ENCODE measurements at regions not wholly inside any gene's neighbourhood (a gene's known extent, or its start where the extent isn't known, plus 50 kb on each side); places are given as distances from the start of the nearest gene placed in this dataset.

DNA sequence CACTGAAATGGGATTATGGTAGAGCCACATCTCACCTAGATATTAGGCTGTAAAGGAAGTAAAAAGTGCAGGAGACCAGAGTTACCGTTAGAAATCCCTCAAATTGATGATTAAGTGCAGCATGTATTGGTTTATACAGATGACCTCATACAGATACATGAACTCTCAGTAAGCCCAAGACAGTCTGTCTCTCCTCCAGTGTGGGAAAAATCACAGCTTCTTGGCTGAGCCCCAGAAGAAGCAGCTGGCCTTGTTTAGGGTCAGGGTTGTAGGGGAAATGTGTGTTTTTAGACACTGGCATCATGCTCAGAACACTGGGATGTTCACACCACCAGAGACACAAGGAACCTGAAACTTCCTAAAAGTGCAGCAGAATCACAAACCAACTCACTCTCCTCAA is 135.9 kb downstream of the KATNIP start:
- WGBS: 89% methylated on average over 1 of the region's 1 CpG
- no peaks in the 10 kb centered on the region for H3K9me3 ChIP-seq (ENCODE audit: insufficient read depth, low read depth, low read length)
- no peaks in the 10 kb centered on the region for H3K27me3 ChIP-seq (ENCODE audit: insufficient read depth, low read length)
- no peak overlapping the region for H3K4me3 ChIP-seq (ENCODE audit: low read length)
- no peak overlapping the region for H3K27ac ChIP-seq (ENCODE audit: low read depth, low read length)
- no peaks in the 10 kb centered on the region for H3K4me1 ChIP-seq (ENCODE audit: insufficient read depth, low read length)
- no peak overlapping the region for H3K9ac ChIP-seq (ENCODE audit: low read depth, low read length)
- H3K36me3 ChIP-seq (ENCODE audit: insufficient read depth, low read length): peaks cover 21% of the 10 kb centered on the region

DNA sequence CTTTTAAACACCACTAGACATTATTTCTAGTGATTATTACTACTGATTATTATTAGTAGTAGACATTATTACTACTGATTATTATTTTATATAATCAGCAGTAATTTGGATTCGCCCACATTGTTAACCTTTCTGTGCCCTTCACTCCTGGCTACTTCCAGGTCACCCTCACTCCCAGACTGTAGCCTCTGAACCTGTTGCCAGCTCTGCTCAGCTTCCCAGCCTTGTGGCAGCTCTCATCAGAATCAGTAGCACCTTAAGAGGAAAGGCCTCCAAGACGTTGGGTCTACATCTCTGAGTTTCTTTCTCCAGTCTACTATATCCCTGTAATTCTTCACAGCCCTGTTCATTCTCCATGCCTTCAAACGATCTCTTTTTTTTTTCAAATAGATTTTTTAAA is 137.0 kb downstream of the KATNIP start:
- WGBS: 85% methylated on average over 2 of the region's 3 CpGs
- H3K9ac ChIP-seq (ENCODE audit: low read depth, low read length): no peak overlapping the region
- H3K4me1 ChIP-seq (ENCODE audit: insufficient read depth, low read length): no peaks in the 10 kb centered on the region
- no peak overlapping the region for H3K4me3 ChIP-seq (ENCODE audit: low read length)
- H3K27ac ChIP-seq (ENCODE audit: low read depth, low read length): no peak overlapping the region
- H3K27me3 ChIP-seq (ENCODE audit: insufficient read depth, low read length): no peaks in the 10 kb centered on the region
- H3K9me3 ChIP-seq (ENCODE audit: insufficient read depth, low read depth, low read length): no peaks in the 10 kb centered on the region
- peaks cover 13% of the 10 kb centered on the region for H3K36me3 ChIP-seq (ENCODE audit: insufficient read depth, low read length)

GRCh38 chr16:27687605-27688004 is 137.7 kb downstream of the KATNIP start:
- 88% methylated on average over 2 of the region's 2 CpGs for WGBS
- H3K36me3 ChIP-seq (ENCODE audit: insufficient read depth, low read length): 0 out of 2 replicates have a peak, but pooled peaks cover 8% of the 10 kb centered on the region
- no peak overlapping the region for H3K4me3 ChIP-seq (ENCODE audit: low read length)
- H3K9ac ChIP-seq (ENCODE audit: low read depth, low read length): no peak overlapping the region
- H3K27ac ChIP-seq (ENCODE audit: low read depth, low read length): no peak overlapping the region
- H3K4me1 ChIP-seq (ENCODE audit: insufficient read depth, low read length): no peaks in the 10 kb centered on the region
- no peaks in the 10 kb centered on the region for H3K9me3 ChIP-seq (ENCODE audit: insufficient read depth, low read depth, low read length)
- H3K27me3 ChIP-seq (ENCODE audit: insufficient read depth, low read length): no peaks in the 10 kb centered on the region

- WGBS: 92% methylated on average over 5 of the region's 5 CpGs
- Histone ChIP-seq H3K4me3 (ENCODE audit: low read length) (no peak overlapping the region), H3K27ac (ENCODE audit: low read depth, low read length) (no peak overlapping the region), H3K9me3 (ENCODE audit: insufficient read depth, low read depth, low read length) (no peaks in the 10 kb centered on the region), H3K4me1 (ENCODE audit: insufficient read depth, low read length) (no peaks in the 10 kb centered on the region), H3K27me3 (ENCODE audit: insufficient read depth, low read length) (no peaks in the 10 kb centered on the region), H3K9ac (ENCODE audit: low read depth, low read length) (no peak overlapping the region), H3K36me3 (ENCODE audit: insufficient read depth, low read length) (0 out of 2 replicates have a peak, but pooled peaks cover 3% of the 10 kb centered on the region)
These were observed 139.8 kb downstream of the KATNIP start for GRCh38 chr16:27689711-27690110.

DNA sequence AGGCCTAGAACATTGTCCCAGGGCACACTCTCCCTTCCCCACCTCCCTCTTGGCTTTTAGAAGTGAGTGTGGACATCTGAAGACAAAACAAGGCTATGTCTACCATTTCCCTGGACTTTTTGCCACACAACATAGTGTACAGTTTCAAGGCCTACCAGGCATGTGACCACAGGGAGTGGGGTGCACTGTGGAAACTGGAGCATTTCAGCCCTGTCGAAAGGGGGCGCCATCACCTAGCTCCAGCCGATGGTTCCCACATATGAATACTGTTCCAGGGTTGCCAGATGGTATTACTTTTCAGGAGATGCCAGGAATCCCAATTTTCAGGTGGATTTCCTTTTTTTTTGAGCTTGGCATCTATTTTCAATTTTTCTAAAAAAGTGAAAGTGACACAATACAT is 140.7 kb downstream of the KATNIP start:
- no peak overlapping the region for H3K27ac ChIP-seq (ENCODE audit: low read depth, low read length)
- 57% methylated on average over 3 of the region's 3 CpGs for WGBS

GRCh38 chr16:27691721-27692120 is 141.8 kb downstream of the KATNIP start:
- WGBS: 94% methylated on average over 4 of the region's 4 CpGs
- no peak overlapping the region for H3K4me3 ChIP-seq (ENCODE audit: low read length)
- H3K9me3 ChIP-seq (ENCODE audit: insufficient read depth, low read depth, low read length): no peaks in the 10 kb centered on the region
- no peaks in the 10 kb centered on the region for H3K36me3 ChIP-seq (ENCODE audit: insufficient read depth, low read length)
- no peak overlapping the region for H3K9ac ChIP-seq (ENCODE audit: low read depth, low read length)
- no peaks in the 10 kb centered on the region for H3K4me1 ChIP-seq (ENCODE audit: insufficient read depth, low read length)
- no peaks in the 10 kb centered on the region for H3K27me3 ChIP-seq (ENCODE audit: insufficient read depth, low read length)
- H3K27ac ChIP-seq (ENCODE audit: low read depth, low read length): no peak overlapping the region

More for the DNA sequence above, 140.7 kb downstream of the KATNIP start:
- H3K4me1 ChIP-seq (ENCODE audit: insufficient read depth, low read length): no peaks in the 10 kb centered on the region
- 0 out of 2 replicates have a peak, but pooled peaks cover 3% of the 10 kb centered on the region for H3K36me3 ChIP-seq (ENCODE audit: insufficient read depth, low read length)
- no peaks in the 10 kb centered on the region for H3K27me3 ChIP-seq (ENCODE audit: insufficient read depth, low read length)
- H3K9me3 ChIP-seq (ENCODE audit: insufficient read depth, low read depth, low read length): no peaks in the 10 kb centered on the region
- H3K4me3 ChIP-seq (ENCODE audit: low read length): no peak overlapping the region
- no peak overlapping the region for H3K9ac ChIP-seq (ENCODE audit: low read depth, low read length)

DNA sequence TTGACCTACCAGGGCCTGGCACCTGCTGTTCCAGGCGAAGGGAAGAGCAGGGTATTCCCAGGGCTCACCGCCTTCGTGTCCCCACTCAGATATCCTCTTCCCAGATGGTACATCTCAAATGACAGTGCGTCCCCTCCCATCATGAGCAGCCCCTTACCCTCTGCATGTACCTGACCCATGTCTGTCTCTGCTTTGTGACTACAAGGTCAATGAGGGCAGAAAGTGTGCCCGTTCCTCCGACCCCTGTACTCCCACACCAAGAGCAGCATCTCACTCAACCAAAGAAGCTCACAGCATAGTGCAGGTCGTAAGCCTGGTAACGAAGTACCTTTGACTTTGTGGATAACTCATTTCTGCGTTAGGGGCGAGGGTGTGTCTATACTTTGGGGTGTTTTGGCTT is 142.6 kb downstream of the KATNIP start:
- 93% methylated on average over 10 of the region's 10 CpGs for WGBS
- no peaks in the 10 kb centered on the region for H3K27me3 ChIP-seq (ENCODE audit: insufficient read depth, low read length)

GRCh38 chr16:27695161-27695560 is 145.2 kb downstream of the KATNIP start:
- Histone ChIP-seq H3K36me3 (ENCODE audit: insufficient read depth, low read length) (no peaks in the 10 kb centered on the region), H3K4me3 (ENCODE audit: low read length) (no peak overlapping the region), H3K9me3 (ENCODE audit: insufficient read depth, low read depth, low read length) (no peaks in the 10 kb centered on the region), H3K27ac (ENCODE audit: low read depth, low read length) (no peak overlapping the region), H3K9ac (ENCODE audit: low read depth, low read length) (no peak overlapping the region), H3K27me3 (ENCODE audit: insufficient read depth, low read length) (no peaks in the 10 kb centered on the region), H3K4me1 (ENCODE audit: insufficient read depth, low read length) (no peaks in the 10 kb centered on the region)
- 94% methylated on average over 7 of the region's 7 CpGs for WGBS

More for the DNA sequence above, 142.6 kb downstream of the KATNIP start:
- no peak overlapping the region for H3K9ac ChIP-seq (ENCODE audit: low read depth, low read length)
- no peaks in the 10 kb centered on the region for H3K4me1 ChIP-seq (ENCODE audit: insufficient read depth, low read length)
- H3K27ac ChIP-seq (ENCODE audit: low read depth, low read length): no peak overlapping the region
- no peak overlapping the region for H3K4me3 ChIP-seq (ENCODE audit: low read length)
- no peaks in the 10 kb centered on the region for H3K9me3 ChIP-seq (ENCODE audit: insufficient read depth, low read depth, low read length)
- H3K36me3 ChIP-seq (ENCODE audit: insufficient read depth, low read length): no peaks in the 10 kb centered on the region

DNA sequence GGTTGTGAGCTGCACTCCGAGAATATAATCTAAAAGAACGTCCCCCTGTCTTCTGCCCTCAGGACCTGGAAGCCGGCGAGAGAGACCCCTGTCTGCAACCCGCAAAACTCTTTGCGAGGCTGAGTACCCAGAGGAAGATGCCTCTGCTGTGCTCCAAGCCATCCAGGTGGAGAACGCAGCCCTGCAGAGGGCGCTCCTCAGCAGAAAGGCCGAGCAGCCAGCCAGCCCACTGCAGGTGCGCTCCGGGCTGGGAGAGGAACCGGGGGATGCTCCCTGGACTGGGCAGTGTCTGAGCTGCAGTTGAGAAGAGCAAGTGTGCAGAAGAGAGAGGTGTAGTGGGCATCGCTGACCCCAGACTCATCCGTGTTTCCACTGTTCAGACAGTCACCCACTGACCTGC is 148.3 kb downstream of the KATNIP start:
- Histone ChIP-seq H3K9me3 (ENCODE audit: insufficient read depth, low read depth, low read length) (no peaks in the 10 kb centered on the region), H3K36me3 (ENCODE audit: insufficient read depth, low read length) (no peaks in the 10 kb centered on the region), H3K4me1 (ENCODE audit: insufficient read depth, low read length) (peaks cover under 1% of the 10 kb centered on the region; the same call in 1 of the 2 replicates), H3K27ac (ENCODE audit: low read depth, low read length) (no peak overlapping the region), H3K4me3 (ENCODE audit: low read length) (no peak overlapping the region), H3K9ac (ENCODE audit: low read depth, low read length) (no peak overlapping the region), H3K27me3 (ENCODE audit: insufficient read depth, low read length) (no peaks in the 10 kb centered on the region)
- WGBS: 31% methylated on average over 14 of the region's 14 CpGs

GRCh38 chr16:27698746-27699145 is 148.8 kb downstream of the KATNIP start:
- Histone ChIP-seq H3K27me3 (ENCODE audit: insufficient read depth, low read length) (no peaks in the 10 kb centered on the region), H3K4me1 (ENCODE audit: insufficient read depth, low read length) (peaks cover 6% of the 10 kb centered on the region), H3K9me3 (ENCODE audit: insufficient read depth, low read depth, low read length) (no peaks in the 10 kb centered on the region), H3K4me3 (ENCODE audit: low read length) (no peak overlapping the region), H3K36me3 (ENCODE audit: insufficient read depth, low read length) (no peaks in the 10 kb centered on the region), H3K9ac (ENCODE audit: low read depth, low read length) (no peak overlapping the region), H3K27ac (ENCODE audit: low read depth, low read length) (no peak overlapping the region)
- 94% methylated on average over 8 of the region's 8 CpGs for WGBS

DNA sequence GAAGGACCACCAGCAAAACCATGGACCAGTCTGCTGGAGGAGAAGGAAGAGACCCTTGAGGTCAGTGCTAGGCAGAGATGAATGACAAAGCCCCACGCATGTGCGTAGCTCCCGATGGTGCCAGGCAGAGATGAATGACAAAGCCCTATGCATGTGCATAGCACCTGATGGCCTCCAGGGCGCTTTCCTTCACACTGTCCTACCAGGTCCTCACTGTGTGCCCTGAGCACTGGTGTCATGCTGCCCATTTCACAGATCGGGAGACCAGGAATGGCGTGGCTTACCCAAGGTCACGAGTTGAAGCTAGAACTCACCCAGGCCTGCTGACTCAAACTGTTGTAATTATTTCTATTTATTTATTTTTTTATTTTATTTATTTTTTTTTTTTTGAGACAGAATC is 149.6 kb downstream of the KATNIP start:
- Histone ChIP-seq H3K36me3 (ENCODE audit: insufficient read depth, low read length) (no peaks in the 10 kb centered on the region), H3K4me3 (ENCODE audit: low read length) (no peak overlapping the region), H3K27ac (ENCODE audit: low read depth, low read length) (no peak overlapping the region), H3K9ac (ENCODE audit: low read depth, low read length) (no peak overlapping the region), H3K9me3 (ENCODE audit: insufficient read depth, low read depth, low read length) (no peaks in the 10 kb centered on the region), H3K27me3 (ENCODE audit: insufficient read depth, low read length) (no peaks in the 10 kb centered on the region), H3K4me1 (ENCODE audit: insufficient read depth, low read length) (peaks cover 7% of the 10 kb centered on the region)
- 89% methylated on average over 7 of the region's 7 CpGs for WGBS

DNA sequence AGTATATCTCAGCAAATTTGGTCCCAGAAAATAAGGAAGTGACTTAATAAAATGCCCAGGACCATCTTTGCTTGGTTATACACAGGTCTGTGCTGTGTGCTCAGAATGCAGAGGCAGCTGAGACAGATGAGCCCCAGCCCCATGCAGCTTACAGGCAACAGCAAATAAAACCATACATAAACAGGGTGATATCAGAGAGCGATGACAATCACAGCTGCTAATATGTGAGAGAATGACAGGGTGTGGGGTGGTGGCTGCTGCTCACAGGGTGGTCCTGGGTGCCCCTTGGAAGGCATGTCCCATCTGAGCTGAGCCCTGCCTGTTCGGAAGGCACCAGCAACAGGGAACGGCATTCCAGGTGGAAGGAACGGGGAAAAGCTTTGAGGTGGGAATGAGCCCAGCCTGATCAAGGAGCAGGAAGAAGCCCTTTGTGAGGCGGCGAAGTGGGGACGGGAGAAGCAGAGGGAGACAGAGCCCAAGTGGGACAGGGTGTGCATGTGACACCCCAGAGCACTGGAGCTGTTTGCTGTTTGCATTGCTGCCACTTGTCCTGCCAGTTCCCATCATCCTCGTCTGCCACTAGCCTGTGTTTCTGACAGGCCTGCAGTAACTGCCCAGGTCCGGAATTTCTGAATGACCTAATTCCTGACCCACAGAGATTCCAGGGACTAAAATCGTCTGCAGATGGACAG is 150.5 kb downstream of the KATNIP start:
- 92% methylated on average over 10 of the region's 10 CpGs for WGBS
- H3K36me3 ChIP-seq (ENCODE audit: insufficient read depth, low read length): no peaks in the 10 kb centered on the region
- H3K4me1 ChIP-seq (ENCODE audit: insufficient read depth, low read length): peaks cover 7% of the 10 kb centered on the region
- no peak overlapping the region for H3K4me3 ChIP-seq (ENCODE audit: low read length)
- H3K9ac ChIP-seq (ENCODE audit: low read depth, low read length): no peak overlapping the region
- no peaks in the 10 kb centered on the region for H3K9me3 ChIP-seq (ENCODE audit: insufficient read depth, low read depth, low read length)
- no peaks in the 10 kb centered on the region for H3K27me3 ChIP-seq (ENCODE audit: insufficient read depth, low read length)
- H3K27ac ChIP-seq (ENCODE audit: low read depth, low read length): no peak overlapping the region

Data from HUES64 (cell line).